Endothelial cell (in vitro differentiated cells): ENCODE measurements at regions not wholly inside any gene's neighbourhood (a gene's known extent, or its start where the extent isn't known, plus 50 kb on each side); places are given as distances from the start of the nearest gene placed in this dataset.

ENCODE experiments used
- DNase-seq: peaks from one replicate; pipeline ENCODE4 v3.0.0; 2021; ENCODE audit warnings: low spot score
- H3K27ac Mint-ChIP-seq: one replicate; pipeline ENCODE4 v1.8.0; 2021; ENCODE audit warnings: mixed read lengths, inconsistent platforms; ENCODE audit not compliant: unreplicated experiment
- H3K27me3 Mint-ChIP-seq: one replicate; pipeline ENCODE4 v1.8.0; 2021; ENCODE audit warnings: mild to moderate bottlenecking, moderate library complexity, mixed read lengths, inconsistent platforms; ENCODE audit not compliant: unreplicated experiment
- H3K36me3 Mint-ChIP-seq: one replicate; pipeline ENCODE4 v1.8.0; 2021; ENCODE audit warnings: mild to moderate bottlenecking, low read depth, mixed read lengths, inconsistent platforms; ENCODE audit not compliant: unreplicated experiment
- H3K4me1 Mint-ChIP-seq: one replicate; pipeline ENCODE4 v1.8.0; 2021; ENCODE audit warnings: mild to moderate bottlenecking, mixed read lengths, inconsistent platforms; ENCODE audit not compliant: unreplicated experiment
- H3K4me3 Mint-ChIP-seq: one replicate; pipeline ENCODE4 v1.8.0; 2021; ENCODE audit warnings: mild to moderate bottlenecking, mixed read lengths, inconsistent platforms; ENCODE audit not compliant: unreplicated experiment
- H3K9me3 Mint-ChIP-seq: one replicate; pipeline ENCODE4 v1.8.0; 2021; ENCODE audit warnings: mixed read lengths, inconsistent platforms; ENCODE audit not compliant: unreplicated experiment
- CTCF ChIP-seq: fragments of 200-600 bp; sonication (generic); IDR thresholded peaks from one replicate; pipeline ENCODE4 v1.5.0; 2021; ENCODE audit warnings: antibody characterized with exemption; ENCODE audit not compliant: unreplicated experiment

- no peak for DNase-seq
- H3K4me3 Mint-ChIP-seq: no peak overlapping the region
- no peak overlapping the region for H3K27ac Mint-ChIP-seq
- no peak for TF ChIP-seq CTCF
- no peaks in the 10 kb centered on the region for H3K36me3 Mint-ChIP-seq
- H3K4me1 Mint-ChIP-seq: no peaks in the 10 kb centered on the region
- no peaks in the 10 kb centered on the region for H3K27me3 Mint-ChIP-seq
- H3K9me3 Mint-ChIP-seq: no peaks in the 10 kb centered on the region
Observed at GRCh38 chr7:22066522-22066921, 120.8 kb upstream of the CDCA7L start.

- Mint-ChIP-seq H3K27ac (no peak overlapping the region), H3K4me1 (no peaks in the 10 kb centered on the region), H3K36me3 (no peaks in the 10 kb centered on the region), H3K27me3 (peaks cover under 1% of the 10 kb centered on the region), H3K4me3 (no peak overlapping the region), H3K9me3 (no peaks in the 10 kb centered on the region)
- TF ChIP-seq CTCF: no peak
- DNase-seq: no peak
Observed at GRCh38 chr7:22064816-22065215, 119.1 kb upstream of the CDCA7L start.

- H3K27me3 Mint-ChIP-seq: peaks cover 2% of the 10 kb centered on the region
- H3K9me3 Mint-ChIP-seq: no peaks in the 10 kb centered on the region
- H3K27ac Mint-ChIP-seq: no peak overlapping the region
- H3K4me1 Mint-ChIP-seq: no peaks in the 10 kb centered on the region
- H3K4me3 Mint-ChIP-seq: no peak overlapping the region
- no peak for DNase-seq
- TF ChIP-seq CTCF: no peak
- H3K36me3 Mint-ChIP-seq: no peaks in the 10 kb centered on the region
Observed at GRCh38 chr7:22061775-22062174, 116.1 kb upstream of the CDCA7L start.

- Mint-ChIP-seq H3K4me3 (no peak overlapping the region), H3K9me3 (no peaks in the 10 kb centered on the region), H3K27me3 (peaks cover 2% of the 10 kb centered on the region), H3K4me1 (no peaks in the 10 kb centered on the region), H3K36me3 (no peaks in the 10 kb centered on the region), H3K27ac (no peak overlapping the region)
- DNase-seq: no peak
- no peak for TF ChIP-seq CTCF
Observed at GRCh38 chr7:22060863-22061262, 115.2 kb upstream of the CDCA7L start.

DNA sequence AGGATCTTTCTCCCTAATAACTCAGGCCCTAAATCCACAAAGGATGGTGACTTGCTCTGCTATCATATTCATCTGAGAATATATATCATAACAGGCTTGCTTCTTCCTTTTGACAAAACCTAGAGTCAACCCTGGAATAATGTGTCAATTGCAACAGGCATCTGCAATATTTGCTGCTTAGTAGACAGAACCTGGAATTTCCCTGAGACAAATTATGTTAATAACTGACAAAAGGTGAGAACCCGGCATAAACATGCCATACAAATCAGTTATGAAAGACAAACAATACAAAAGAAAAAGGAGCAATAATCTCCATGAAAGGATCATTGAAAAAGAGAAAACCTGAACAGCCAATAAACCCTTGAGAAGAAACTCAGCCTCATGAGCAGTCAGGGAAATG lies 114.5 kb upstream of the CDCA7L start:
- no peak for TF ChIP-seq CTCF
- no peaks in the 10 kb centered on the region for H3K9me3 Mint-ChIP-seq
- no peak overlapping the region for H3K27ac Mint-ChIP-seq
- peaks cover 2% of the 10 kb centered on the region for H3K27me3 Mint-ChIP-seq
- no peak overlapping the region for H3K4me3 Mint-ChIP-seq
- no peaks in the 10 kb centered on the region for H3K36me3 Mint-ChIP-seq
- DNase-seq: no peak
- no peaks in the 10 kb centered on the region for H3K4me1 Mint-ChIP-seq
